ENCODE measurements at regions not wholly inside any gene's neighbourhood (a gene's known extent, or its start where the extent isn't known, plus 50 kb on each side); places are given as distances from the start of the nearest gene placed in this dataset.

- TF ChIP-seq TAF1 (IDR thresholded peaks at IDR 0.05; ENCODE audit: low read depth, low read length) (no peak), POLR2AphosphoS5 (IDR thresholded peaks at IDR 0.05; ENCODE audit: low read depth, low read length) (no peak), POLR2A (IDR thresholded peaks at IDR 0.05; ENCODE audit: low read depth, low read length) (no peak), POU2F2 (IDR thresholded peaks at IDR 0.05; ENCODE audit: low read depth, low read length) (no peak)
Observed at GRCh38 chr1:29829448-29830344, 593.4 kb downstream of the PTPRU start.
